Skin of body (tissue), 2 donors: ENCODE measurements at regions not wholly inside any gene's neighbourhood (a gene's known extent, or its start where the extent isn't known, plus 50 kb on each side); places are given as distances from the start of the nearest gene placed in this dataset. TPM values are rescaled to one million over a fixed set of nuclear protein-coding genes. Genes with fewer than 3 reads are reported as not detected.

Experiments used
- DNase-seq: peaks from one replicate; lab custom pipeline; 2025; lab: John Stamatoyannopoulos, UW
- small RNA-seq: library from RNA; depleted of rRNA; stranded (forward); fragments of <200 nt; gene quantifications from one replicate; pipeline ENCODE3, GENCODE V24; 2014; ENCODE audit warnings: low replicate concordance

- DNase-seq: peak; percentile 87
Observed at GRCh38 chr7:55641273-55641691, 69.0 kb upstream of the VOPP1 start.

DNA sequence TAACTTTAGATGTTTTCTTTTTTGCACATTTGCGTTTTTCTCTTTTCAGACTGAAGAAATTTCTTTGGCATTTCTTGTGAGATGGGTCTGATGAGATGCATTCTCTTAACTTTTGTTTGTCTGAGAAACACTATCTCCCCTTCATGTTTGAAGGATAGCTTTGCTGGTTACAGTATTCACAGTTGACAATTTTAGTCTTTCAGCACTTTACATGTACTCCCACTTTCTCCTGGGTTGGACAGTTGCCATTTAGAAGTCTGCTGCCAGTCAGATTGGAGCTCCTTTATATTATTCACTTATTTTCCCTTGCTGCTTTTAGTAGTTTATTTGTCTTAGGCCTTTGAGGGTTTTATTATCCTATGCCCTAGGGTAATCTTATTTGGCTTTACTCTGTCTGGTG is 67.3 kb upstream of the VOPP1 start:
- no peak for DNase-seq

- no peak for DNase-seq
Observed at GRCh38 chr7:55629051-55629677, 56.9 kb upstream of the VOPP1 start.

DNA sequence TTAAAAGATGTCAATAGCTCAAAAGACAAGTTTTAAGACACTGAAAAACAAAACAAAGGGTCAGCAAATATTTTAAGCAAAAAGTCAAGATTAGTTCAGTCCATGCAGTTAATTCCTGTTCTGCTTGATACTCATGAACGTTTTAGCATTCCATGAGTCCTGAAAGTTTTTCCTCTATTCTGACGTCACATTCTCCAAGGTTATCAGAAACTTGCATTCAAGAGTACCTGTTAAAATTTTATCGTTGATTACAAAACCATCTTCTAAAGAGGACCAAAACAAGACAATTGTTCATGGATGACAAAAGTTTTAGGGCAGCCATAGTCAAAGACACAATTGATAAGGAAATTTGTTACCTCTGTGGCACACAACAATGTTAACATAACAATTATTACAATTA is 52.5 kb upstream of the VOPP1 start:
- no peak for DNase-seq

DNA sequence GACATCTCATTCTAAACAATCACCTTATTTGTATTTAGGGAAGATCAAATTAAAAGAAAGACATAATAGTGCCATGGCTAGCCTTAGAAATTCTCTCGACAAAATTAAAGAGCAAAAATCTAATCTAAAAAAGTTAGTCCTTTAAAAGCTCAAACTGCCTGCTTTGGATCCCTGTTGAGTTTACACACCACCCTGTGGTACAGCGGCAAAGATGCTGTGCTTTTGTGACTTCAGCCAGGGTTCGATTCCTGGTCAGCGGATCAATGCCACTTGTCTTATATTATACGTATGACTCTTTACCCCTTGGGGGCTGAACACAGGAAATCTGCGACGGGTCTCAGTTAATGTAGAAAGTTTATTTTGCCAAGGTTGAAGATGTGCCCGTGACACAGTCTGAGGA is 51.3 kb upstream of the VOPP1 start:
- no peak for DNase-seq

GRCh38 chr7:55622241-55622640 is 49.9 kb upstream of the VOPP1 start:
- DNase-seq: no peak

Small RNA genes lying in the stretch of these regions (small RNA-seq; reads per million reads assigned to genes)
- not detected for gene RNU6-389P
- not detected for gene SUMO2P3
